CD14-positive monocyte (primary cell): ENCODE measurements at regions not wholly inside any gene's neighbourhood (a gene's known extent, or its start where the extent isn't known, plus 50 kb on each side); places are given as distances from the start of the nearest gene placed in this dataset.

Experiments
- DNase-seq, 3 donors: peaks; one replicate each; pipeline ENCODE4 v3.0.0-alpha.2; 2011 to 2022
- H2AFZ ChIP-seq: 2 replicates; pipeline ENCODE4 v1.6.0; 2012; ENCODE audit warnings: mild to moderate bottlenecking, low read depth, low read length, inconsistent platforms; ENCODE audit not compliant: insufficient read depth, poor library complexity, severe bottlenecking
- H3K27ac ChIP-seq, 2 donors: 1 replicate in 1 of 2; 2 replicates in 1 of 2; pipeline ENCODE4 v1.5.1; 2012 to 2013; ENCODE audit warnings: low read length in 2 of 2, control low read depth in 1 of 2, inconsistent platforms in 1 of 2, low read depth in 1 of 2, mild to moderate bottlenecking in 1 of 2
- H3K27me3 ChIP-seq, 2 donors: one replicate each; pipeline versions ENCODE4 v1.6.0 to v1.6.1; 2011 to 2013; ENCODE audit warnings: low read length in 2 of 2; ENCODE audit not compliant: control insufficient read depth in 2 of 2, insufficient read depth in 2 of 2
- H3K36me3 ChIP-seq, 2 donors: replicated peaks in 1 of 2; 1 replicate in 1 of 2; 2 replicates in 1 of 2; pipeline versions ENCODE4 v1.5.1 to v1.6.1; 2012 to 2013; ENCODE audit warnings: low read length in 2 of 2, control low read depth in 1 of 2, inconsistent platforms in 1 of 2, mild to moderate bottlenecking in 1 of 2; ENCODE audit not compliant: insufficient read depth in 2 of 2, control insufficient read depth in 1 of 2
- H3K4me1 ChIP-seq, 2 donors: 1 replicate in 1 of 2; 2 replicates in 1 of 2; pipeline versions ENCODE4 v1.5.1 to v1.6.1; 2012 to 2013; ENCODE audit warnings: low read length in 2 of 2, control low read depth in 1 of 2, inconsistent platforms in 1 of 2, mild to moderate bottlenecking in 1 of 2, moderate library complexity in 1 of 2; ENCODE audit not compliant: insufficient read depth in 2 of 2, control insufficient read depth in 1 of 2
- H3K4me2 ChIP-seq: replicated peaks from 2 replicates; pipeline ENCODE3; 2012; ENCODE audit warnings: low read length, moderate library complexity, mild to moderate bottlenecking; ENCODE audit not compliant: poor library complexity, severe bottlenecking; ENCODE audit errors: extremely low read depth
- H3K4me3 ChIP-seq, 3 experiments: fragments of 200-600 bp in 1 of 3; sonication (generic) in 1 of 3; replicated peaks in 1 of 3; 1 replicate in 2 of 3; 2 replicates in 1 of 3; pipeline ENCODE4 v1.5.1; 2011 to 2013; ENCODE audit warnings: low read length in 3 of 3, mild to moderate bottlenecking in 3 of 3, control low read depth in 2 of 3, low read depth in 2 of 3, inconsistent platforms in 1 of 3, moderate library complexity in 1 of 3
- H3K79me2 ChIP-seq: 2 replicates; pipeline ENCODE4 v1.6.0; 2012; ENCODE audit warnings: mild to moderate bottlenecking, control low read depth, inconsistent platforms, low read length, moderate library complexity; ENCODE audit not compliant: insufficient read depth
- H3K9ac ChIP-seq: 2 replicates; pipeline ENCODE4 v1.6.0; 2017; ENCODE audit warnings: low read length, mild to moderate bottlenecking; ENCODE audit not compliant: insufficient read depth, poor library complexity, severe bottlenecking
- H3K9me3 ChIP-seq, 2 donors: replicated peaks in 1 of 2; 1 replicate in 1 of 2; 2 replicates in 1 of 2; pipeline versions ENCODE4 v1.5.1 to v1.6.1; 2012 to 2013; ENCODE audit warnings: low read length in 2 of 2, control low read depth in 1 of 2; ENCODE audit not compliant: control insufficient read depth in 1 of 2, insufficient read depth in 1 of 2
- H4K20me1 ChIP-seq: 2 replicates; pipeline ENCODE4 v1.6.0; 2012; ENCODE audit warnings: mild to moderate bottlenecking, low read length, control low read depth, moderate library complexity; ENCODE audit not compliant: insufficient read depth
- H3K27ac Mint-ChIP-seq, 7 donors: one replicate each; pipeline ENCODE4 v1.8.0; 2020; ENCODE audit warnings: mild to moderate bottlenecking in 7 of 7, mixed read lengths in 7 of 7, moderate library complexity in 6 of 7, inconsistent platforms in 2 of 7
- H3K27me3 Mint-ChIP-seq, 3 donors: one replicate each; pipeline ENCODE4 v1.8.0; 2021 to 2022; ENCODE audit warnings: low read depth in 3 of 3, mild to moderate bottlenecking in 3 of 3, mixed read lengths in 3 of 3, moderate library complexity in 3 of 3, inconsistent platforms in 1 of 3
- H3K36me3 Mint-ChIP-seq, 2 donors: one replicate each; pipeline ENCODE4 v1.8.0; 2020; ENCODE audit warnings: mixed read lengths in 2 of 2, inconsistent platforms in 1 of 2, mild to moderate bottlenecking in 1 of 2
- H3K4me1 Mint-ChIP-seq: one replicate; pipeline ENCODE4 v1.8.0; 2020; ENCODE audit warnings: mild to moderate bottlenecking, mixed read lengths
- H3K4me3 Mint-ChIP-seq, 2 donors: one replicate each; pipeline ENCODE4 v1.8.0; 2020; ENCODE audit warnings: mild to moderate bottlenecking in 2 of 2, mixed read lengths in 2 of 2, moderate library complexity in 1 of 2
- H3K9me3 Mint-ChIP-seq, 7 donors: one replicate each; pipeline ENCODE4 v1.8.0; 2020 to 2022; ENCODE audit warnings: mixed read lengths in 7 of 7, mild to moderate bottlenecking in 6 of 7, moderate library complexity in 6 of 7, inconsistent platforms in 2 of 7
- WGBS: methylation state at CpG from one replicate; pipeline ENCODE4 v1.1.5; 2013; ENCODE audit warnings: missing lambda C conversion rate; ENCODE audit not compliant: insufficient coverage; 5-methylcytosine and 5-hydroxymethylcytosine counted together
- intact Hi-C, 2 donors: fragments of 100-400 bp; cut with micrococcal nuclease; formaldehyde crosslinking; loops; one replicate each; pipeline versions ENCODE4 v1.15.0 to v1.15.1; 2023
- TF ChIP-seq, protein P1 (sequence below): fragments of 200-600 bp; IDR thresholded peaks from one replicate; pipeline ENCODE4 v1.8.0; 2022; ENCODE audit warnings: antibody characterized with exemption, mild to moderate bottlenecking

DNA sequence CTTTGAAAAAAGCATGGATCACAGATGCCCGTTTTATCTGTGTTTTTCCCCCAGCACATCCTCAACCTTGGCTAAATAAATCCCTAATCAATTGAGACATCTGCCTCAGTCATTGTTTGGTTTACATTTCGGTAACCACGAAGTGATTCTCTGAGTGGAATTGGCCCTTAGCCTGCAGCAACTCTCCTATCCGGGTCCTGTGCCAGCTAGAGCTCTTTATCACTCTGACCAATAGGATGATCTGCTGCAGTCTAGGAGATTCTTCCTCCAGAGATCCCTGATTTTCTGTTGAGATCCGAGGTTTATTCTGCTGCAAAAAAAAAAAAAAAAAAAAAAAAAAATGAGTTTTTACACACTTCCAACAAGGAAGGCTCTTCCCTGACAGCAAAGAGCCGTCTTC, 137.3 kb downstream of the KCNA4 start:
- WGBS = 68% methylated on average over 4 of the region's 6 CpGs
- no peaks in the 10 kb centered on the region for H3K4me1 Mint-ChIP-seq
- H3K36me3 Mint-ChIP-seq = no peaks in the 10 kb centered on the region
- Histone ChIP-seq H3K4me2 (no peak overlapping the region), H4K20me1 (no peaks in the 10 kb centered on the region), H3K9ac (no peak overlapping the region), H3K79me2 (no peaks in the 10 kb centered on the region), H3K9me3 (peaks cover 4 to 13% of the 10 kb centered on the region in 2 donors), H3K27me3 (no peaks in the 10 kb centered on the region), H3K36me3 (no peaks in the 10 kb centered on the region), H2AFZ (no peak overlapping the region), H3K27ac (no peak overlapping the region), H3K4me1 (no peaks in the 10 kb centered on the region), H3K4me3 (no peak overlapping the region)
- H3K9me3 Mint-ChIP-seq = peaks cover 0 to 13% (median 3%) of the 10 kb centered on the region in 7 donors
- no peak for DNase-seq
- H3K4me3 Mint-ChIP-seq = no peak overlapping the region
- H3K27ac Mint-ChIP-seq = no peak overlapping the region
- intact Hi-C loops = no loop called here
- H3K27me3 Mint-ChIP-seq = no peaks in the 10 kb centered on the region
- TF ChIP-seq, protein P1, sequence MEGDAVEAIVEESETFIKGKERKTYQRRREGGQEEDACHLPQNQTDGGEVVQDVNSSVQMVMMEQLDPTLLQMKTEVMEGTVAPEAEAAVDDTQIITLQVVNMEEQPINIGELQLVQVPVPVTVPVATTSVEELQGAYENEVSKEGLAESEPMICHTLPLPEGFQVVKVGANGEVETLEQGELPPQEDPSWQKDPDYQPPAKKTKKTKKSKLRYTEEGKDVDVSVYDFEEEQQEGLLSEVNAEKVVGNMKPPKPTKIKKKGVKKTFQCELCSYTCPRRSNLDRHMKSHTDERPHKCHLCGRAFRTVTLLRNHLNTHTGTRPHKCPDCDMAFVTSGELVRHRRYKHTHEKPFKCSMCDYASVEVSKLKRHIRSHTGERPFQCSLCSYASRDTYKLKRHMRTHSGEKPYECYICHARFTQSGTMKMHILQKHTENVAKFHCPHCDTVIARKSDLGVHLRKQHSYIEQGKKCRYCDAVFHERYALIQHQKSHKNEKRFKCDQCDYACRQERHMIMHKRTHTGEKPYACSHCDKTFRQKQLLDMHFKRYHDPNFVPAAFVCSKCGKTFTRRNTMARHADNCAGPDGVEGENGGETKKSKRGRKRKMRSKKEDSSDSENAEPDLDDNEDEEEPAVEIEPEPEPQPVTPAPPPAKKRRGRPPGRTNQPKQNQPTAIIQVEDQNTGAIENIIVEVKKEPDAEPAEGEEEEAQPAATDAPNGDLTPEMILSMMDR = no peak

DNA sequence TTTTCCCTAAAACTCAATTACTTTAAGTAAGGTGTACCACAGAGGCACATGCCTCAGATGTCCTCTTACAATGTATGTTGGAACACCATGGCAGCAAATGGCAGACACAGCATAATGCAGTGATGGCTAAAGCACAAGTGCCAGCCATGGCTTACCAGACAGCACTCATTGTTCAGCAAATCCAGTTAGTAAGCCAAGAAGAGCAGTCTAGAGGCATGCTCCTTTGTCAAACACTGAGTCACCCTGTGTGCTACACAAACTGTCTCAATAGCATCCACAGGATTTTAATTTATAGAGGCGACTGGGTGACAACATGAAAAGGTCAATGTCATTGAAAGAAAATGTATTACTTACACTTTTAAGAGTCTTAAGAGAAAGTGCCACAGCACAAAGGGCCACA, 140.6 kb downstream of the KCNA4 start:
- WGBS = no CpG with 5 or more reads among the region's 1 CpG
- no peak overlapping the region for H3K27ac Mint-ChIP-seq
- Histone ChIP-seq H2AFZ (no peak overlapping the region), H3K36me3 (no peaks in the 10 kb centered on the region), H3K27me3 (no peaks in the 10 kb centered on the region), H3K9me3 (peaks cover 5 to 13% of the 10 kb centered on the region in 2 donors), H3K27ac (no peak overlapping the region), H3K4me2 (no peak overlapping the region), H4K20me1 (no peaks in the 10 kb centered on the region), H3K4me1 (no peaks in the 10 kb centered on the region), H3K9ac (no peak overlapping the region), H3K4me3 (no peak overlapping the region), H3K79me2 (no peaks in the 10 kb centered on the region)
- DNase-seq = no peak
- TF ChIP-seq, protein P1 = no peak
- H3K4me3 Mint-ChIP-seq = no peak overlapping the region
- intact Hi-C loops = no loop called here
- H3K27me3 Mint-ChIP-seq = no peaks in the 10 kb centered on the region
- peaks cover 2 to 13% (median 7%) of the 10 kb centered on the region in 7 donors for H3K9me3 Mint-ChIP-seq
- H3K4me1 Mint-ChIP-seq = no peaks in the 10 kb centered on the region
- H3K36me3 Mint-ChIP-seq = no peaks in the 10 kb centered on the region
